ENCODE measurements at regions not wholly inside any gene's neighbourhood (a gene's known extent, or its start where the extent isn't known, plus 50 kb on each side); places are given as distances from the start of the nearest gene placed in this dataset.

GRCh38 chr2:16252251-16252650 lies 311.9 kb downstream of the MYCN start:
- no peak for TF ChIP-seq POLR2AphosphoS5 (IDR thresholded peaks at IDR 0.05)
- TF ChIP-seq, protein P1, sequence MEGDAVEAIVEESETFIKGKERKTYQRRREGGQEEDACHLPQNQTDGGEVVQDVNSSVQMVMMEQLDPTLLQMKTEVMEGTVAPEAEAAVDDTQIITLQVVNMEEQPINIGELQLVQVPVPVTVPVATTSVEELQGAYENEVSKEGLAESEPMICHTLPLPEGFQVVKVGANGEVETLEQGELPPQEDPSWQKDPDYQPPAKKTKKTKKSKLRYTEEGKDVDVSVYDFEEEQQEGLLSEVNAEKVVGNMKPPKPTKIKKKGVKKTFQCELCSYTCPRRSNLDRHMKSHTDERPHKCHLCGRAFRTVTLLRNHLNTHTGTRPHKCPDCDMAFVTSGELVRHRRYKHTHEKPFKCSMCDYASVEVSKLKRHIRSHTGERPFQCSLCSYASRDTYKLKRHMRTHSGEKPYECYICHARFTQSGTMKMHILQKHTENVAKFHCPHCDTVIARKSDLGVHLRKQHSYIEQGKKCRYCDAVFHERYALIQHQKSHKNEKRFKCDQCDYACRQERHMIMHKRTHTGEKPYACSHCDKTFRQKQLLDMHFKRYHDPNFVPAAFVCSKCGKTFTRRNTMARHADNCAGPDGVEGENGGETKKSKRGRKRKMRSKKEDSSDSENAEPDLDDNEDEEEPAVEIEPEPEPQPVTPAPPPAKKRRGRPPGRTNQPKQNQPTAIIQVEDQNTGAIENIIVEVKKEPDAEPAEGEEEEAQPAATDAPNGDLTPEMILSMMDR (IDR thresholded peaks at IDR 0.05) = no peak
- no peak for TF ChIP-seq EP300 (IDR thresholded peaks at IDR 0.05)

Data from sigmoid colon (tissue), 4 donors.